ENCODE measurements at regions not wholly inside any gene's neighbourhood (a gene's known extent, or its start where the extent isn't known, plus 50 kb on each side); places are given as distances from the start of the nearest gene placed in this dataset.
A peak's percentile ranks its signal among the peaks of the same experiment; 100 is the strongest.
"Not testable (repeated sequence)": the region's sequence is repeated elsewhere in the genome, so short reads cannot be mapped to it uniquely, and the experiment has no call there.

DNA sequence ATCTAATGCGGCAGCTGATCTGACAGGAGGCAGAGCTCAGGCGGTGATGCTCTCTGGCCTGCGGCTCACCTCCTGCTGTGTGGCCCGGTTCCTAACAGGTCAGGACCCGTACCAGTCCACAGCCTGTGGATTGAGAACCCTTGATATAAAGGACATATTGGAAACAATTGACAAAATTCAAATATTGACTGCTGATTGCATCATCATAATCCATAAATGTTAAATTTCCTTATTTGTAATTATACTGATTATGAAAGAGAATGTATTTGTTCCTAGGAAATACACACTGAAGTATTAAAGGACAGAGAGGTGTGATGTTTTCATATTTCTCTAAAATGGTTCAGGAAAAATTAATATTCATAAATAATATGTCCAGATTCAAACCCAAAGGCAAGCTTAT is 63.8 kb upstream of the SRD5A2 start:
- Histone ChIP-seq H4K20me1 (ENCODE audit: low read length) (no peaks in the 10 kb centered on the region), H3K4me2 (ENCODE audit: low read length) (no peak overlapping the region), H3K4me3 (ENCODE audit: low read length) (no peak overlapping the region), H3F3A (ENCODE audit: low read length, unreplicated experiment) (no peaks in the 10 kb centered on the region), H3K9me3 (ENCODE audit: low read length) (no peaks in the 10 kb centered on the region), H3K79me2 (ENCODE audit: low read length) (no peaks in the 10 kb centered on the region), H3K9ac (ENCODE audit: low read length) (no peak overlapping the region), H3K27ac (ENCODE audit: low read length) (no peak overlapping the region), H2AFZ (ENCODE audit: low read length) (no peak overlapping the region), H3K27me3 (ENCODE audit: low read length) (peaks cover 60% of the 10 kb centered on the region), H3K9me2 (replicated peaks; ENCODE audit: low read length) (no peaks in the 10 kb centered on the region), H3K36me3 (ENCODE audit: low read depth, low read length) (no peaks in the 10 kb centered on the region), H3K4me1 (ENCODE audit: insufficient read depth, low read length) (no peaks in the 10 kb centered on the region)
- DNase-seq (no peak), ATAC-seq (no peak)
- ChIA-PET POLR2A (ENCODE audit: unreplicated experiment) (no interaction called here), CTCF (no interaction called here)
- no peak for TF ChIP-seq EZH2phosphoT487 (IDR thresholded peaks at IDR 0.05; ENCODE audit: borderline replicate concordance, low read length)
- TF ChIP-seq EZH2 (IDR thresholded peaks at IDR 0.05; ENCODE audit: low read length, unreplicated experiment), result no peak
- TF ChIP-seq, protein P1, sequence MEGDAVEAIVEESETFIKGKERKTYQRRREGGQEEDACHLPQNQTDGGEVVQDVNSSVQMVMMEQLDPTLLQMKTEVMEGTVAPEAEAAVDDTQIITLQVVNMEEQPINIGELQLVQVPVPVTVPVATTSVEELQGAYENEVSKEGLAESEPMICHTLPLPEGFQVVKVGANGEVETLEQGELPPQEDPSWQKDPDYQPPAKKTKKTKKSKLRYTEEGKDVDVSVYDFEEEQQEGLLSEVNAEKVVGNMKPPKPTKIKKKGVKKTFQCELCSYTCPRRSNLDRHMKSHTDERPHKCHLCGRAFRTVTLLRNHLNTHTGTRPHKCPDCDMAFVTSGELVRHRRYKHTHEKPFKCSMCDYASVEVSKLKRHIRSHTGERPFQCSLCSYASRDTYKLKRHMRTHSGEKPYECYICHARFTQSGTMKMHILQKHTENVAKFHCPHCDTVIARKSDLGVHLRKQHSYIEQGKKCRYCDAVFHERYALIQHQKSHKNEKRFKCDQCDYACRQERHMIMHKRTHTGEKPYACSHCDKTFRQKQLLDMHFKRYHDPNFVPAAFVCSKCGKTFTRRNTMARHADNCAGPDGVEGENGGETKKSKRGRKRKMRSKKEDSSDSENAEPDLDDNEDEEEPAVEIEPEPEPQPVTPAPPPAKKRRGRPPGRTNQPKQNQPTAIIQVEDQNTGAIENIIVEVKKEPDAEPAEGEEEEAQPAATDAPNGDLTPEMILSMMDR (conservative IDR thresholded peaks at IDR 0.05; ENCODE audit: low read depth, low read length), result no peak
- intact Hi-C loops (cut with micrococcal nuclease), result no loop called here
- no TSS peak for BruUV-seq (replicated peaks)

DNA sequence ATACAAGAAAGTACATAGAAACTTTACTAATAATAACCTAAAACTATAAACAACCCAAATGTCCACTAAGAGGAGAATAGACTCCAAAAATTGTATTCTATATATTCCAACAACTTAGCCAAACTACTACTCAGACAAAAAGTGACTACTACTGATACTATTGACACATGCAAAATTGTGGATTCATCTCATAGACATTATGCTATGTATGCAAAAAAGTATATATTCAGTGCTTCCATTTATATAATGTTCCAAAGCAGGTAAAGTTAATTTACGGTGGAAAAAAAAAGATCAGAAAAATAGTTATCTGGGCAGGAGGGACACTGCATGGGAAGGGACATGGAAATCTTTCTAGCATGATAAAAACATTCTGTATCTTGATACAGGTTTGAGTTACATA is 62.0 kb upstream of the SRD5A2 start:
- no peak overlapping the region for H3K9ac ChIP-seq (ENCODE audit: low read length)
- H2AFZ ChIP-seq (ENCODE audit: low read length), result no peak overlapping the region
- no TSS peak for BruUV-seq (replicated peaks)
- H3K9me2 ChIP-seq (replicated peaks; ENCODE audit: low read length), result no peaks in the 10 kb centered on the region
- no peak overlapping the region for H3K4me2 ChIP-seq (ENCODE audit: low read length)
- TF ChIP-seq, protein P1 (conservative IDR thresholded peaks at IDR 0.05; ENCODE audit: low read depth, low read length), result no peak
- no peak for TF ChIP-seq EZH2phosphoT487 (IDR thresholded peaks at IDR 0.05; ENCODE audit: borderline replicate concordance, low read length)
- H4K20me1 ChIP-seq (ENCODE audit: low read length), result no peaks in the 10 kb centered on the region
- no peak overlapping the region for H3K27ac ChIP-seq (ENCODE audit: low read length)
- POLR2A ChIA-PET (ENCODE audit: unreplicated experiment), result no interaction called here
- CTCF ChIA-PET, result no interaction called here
- H3K4me3 ChIP-seq (ENCODE audit: low read length), result no peak overlapping the region
- intact Hi-C loops (cut with micrococcal nuclease), result no loop called here
- H3K9me3 ChIP-seq (ENCODE audit: low read length), result no peaks in the 10 kb centered on the region
- peaks cover 48% of the 10 kb centered on the region for H3K27me3 ChIP-seq (ENCODE audit: low read length)
- no peaks in the 10 kb centered on the region for H3K4me1 ChIP-seq (ENCODE audit: insufficient read depth, low read length)
- no peak for ATAC-seq
- no peaks in the 10 kb centered on the region for H3K36me3 ChIP-seq (ENCODE audit: low read depth, low read length)
- no peak for DNase-seq
- H3K79me2 ChIP-seq (ENCODE audit: low read length), result no peaks in the 10 kb centered on the region
- H3F3A ChIP-seq (ENCODE audit: low read length, unreplicated experiment), result no peaks in the 10 kb centered on the region

DNA sequence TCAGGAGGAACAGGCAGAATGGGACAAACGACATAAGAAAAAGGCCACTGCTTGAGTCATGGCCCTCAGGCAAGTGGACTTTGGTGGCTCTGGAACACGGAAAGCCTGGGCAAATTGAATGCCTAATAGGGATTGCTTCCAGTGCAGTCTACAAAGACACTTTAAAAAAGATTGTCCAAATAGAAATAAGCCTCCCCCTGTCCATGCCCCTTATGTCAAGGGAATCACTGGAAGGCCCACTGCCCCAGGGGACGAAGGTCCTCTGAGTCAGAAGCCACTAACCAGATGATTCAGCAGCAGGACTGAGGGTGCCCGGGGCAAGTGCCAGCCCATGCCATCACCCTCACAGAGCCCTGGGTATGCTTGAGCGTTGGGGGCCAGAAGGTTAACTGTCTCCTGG is 51.5 kb upstream of the SRD5A2 start:
- peak; percentile 37 for DNase-seq
- H3K27ac ChIP-seq (ENCODE audit: low read length); POLR2A ChIA-PET (ENCODE audit: unreplicated experiment); H3K36me3 ChIP-seq (ENCODE audit: low read depth, low read length); intact Hi-C loops (cut with micrococcal nuclease); BruUV-seq (replicated peaks); ATAC-seq; H3K79me2 ChIP-seq (ENCODE audit: low read length); H3K9me2 ChIP-seq (replicated peaks; ENCODE audit: low read length); H3F3A ChIP-seq (ENCODE audit: low read length, unreplicated experiment); H3K9me3 ChIP-seq (ENCODE audit: low read length); CTCF ChIA-PET; H3K27me3 ChIP-seq (ENCODE audit: low read length); H3K4me1 ChIP-seq (ENCODE audit: insufficient read depth, low read length); H3K4me3 ChIP-seq (ENCODE audit: low read length); H4K20me1 ChIP-seq (ENCODE audit: low read length); H3K9ac ChIP-seq (ENCODE audit: low read length); H3K4me2 ChIP-seq (ENCODE audit: low read length); H2AFZ ChIP-seq (ENCODE audit: low read length): not testable (repeated sequence)

All from PC-3 (cell line).